RPMI7951 (cell line): ENCODE measurements at regions not wholly inside any gene's neighbourhood (a gene's known extent, or its start where the extent isn't known, plus 50 kb on each side); places are given as distances from the start of the nearest gene placed in this dataset.

Experiments
- DNase-seq: peaks from one replicate; pipeline ENCODE4 v3.0.0-alpha.2; 2012; ENCODE audit warnings: low read depth

DNA sequence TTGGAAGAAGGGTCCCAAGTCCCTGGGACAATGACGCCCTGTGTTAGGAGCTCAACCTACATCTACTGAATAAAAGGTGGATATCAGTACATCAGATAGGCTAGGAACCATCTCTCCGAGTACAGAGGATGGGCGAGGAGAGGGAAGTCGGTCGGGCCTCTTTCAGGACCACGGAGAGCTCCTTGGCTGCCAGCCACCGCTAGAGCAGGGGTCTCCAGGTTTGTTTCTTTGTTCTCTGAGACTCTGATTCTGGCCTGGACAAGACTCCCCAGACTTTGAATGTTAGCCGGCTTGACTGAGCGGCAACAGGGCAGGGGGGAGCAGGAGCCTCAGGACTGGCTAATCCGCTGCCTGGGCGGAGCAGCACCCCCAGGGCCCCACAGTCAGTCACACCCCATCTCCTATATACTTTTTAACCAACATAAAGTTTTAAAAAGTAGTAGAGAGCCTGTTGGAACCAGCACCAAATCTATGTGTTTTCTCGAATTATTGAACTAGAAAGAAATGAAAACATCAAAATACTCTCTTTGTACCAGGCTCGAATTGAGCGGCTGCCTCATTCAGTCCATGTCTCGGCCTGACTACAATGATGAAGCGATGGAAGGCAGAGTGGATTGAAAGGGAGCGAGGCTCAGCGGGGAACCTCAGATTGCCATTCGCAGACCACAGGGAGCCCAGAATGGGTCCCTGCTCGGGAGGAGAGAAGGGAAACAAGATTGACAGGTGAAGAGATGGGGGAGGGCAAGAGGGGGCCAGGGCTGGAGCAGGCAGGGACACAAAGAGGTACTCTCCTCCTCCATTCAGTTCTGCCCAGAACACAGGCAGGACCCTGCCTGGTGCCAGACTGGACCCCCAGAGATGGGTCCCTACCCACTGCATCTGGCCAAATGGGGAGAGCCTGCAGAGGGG lies 131.6 kb downstream of the TPRA1 start:
- peak; percentile 26 for DNase-seq

DNA sequence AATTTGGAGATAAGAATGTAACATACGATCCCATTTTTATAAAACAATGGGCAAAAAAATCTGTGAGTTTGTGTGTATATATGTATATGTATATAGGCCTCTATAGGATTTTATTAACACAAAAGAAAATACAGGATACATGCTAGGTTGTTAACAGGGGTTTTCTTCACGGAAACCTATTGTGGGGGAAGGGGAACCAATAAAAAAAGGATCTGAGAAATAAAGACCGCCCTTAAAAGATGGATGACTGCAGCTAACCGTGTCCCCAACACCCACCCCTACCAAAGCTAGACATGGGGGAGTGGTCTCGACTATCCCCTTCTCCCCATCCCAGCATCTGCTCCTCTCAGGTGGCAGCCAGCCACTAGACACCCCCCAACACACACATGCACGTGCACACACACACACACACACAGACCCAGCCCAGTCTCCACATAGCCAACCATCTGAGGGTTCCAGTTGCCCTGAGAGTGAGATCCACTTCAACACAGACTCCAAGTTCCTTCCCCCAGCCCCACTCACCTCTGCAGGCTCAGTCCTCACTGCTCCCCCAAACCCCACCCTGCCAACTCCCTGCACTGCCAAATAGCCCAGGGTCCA lies 132.9 kb downstream of the TPRA1 start:
- no peak for DNase-seq

DNA sequence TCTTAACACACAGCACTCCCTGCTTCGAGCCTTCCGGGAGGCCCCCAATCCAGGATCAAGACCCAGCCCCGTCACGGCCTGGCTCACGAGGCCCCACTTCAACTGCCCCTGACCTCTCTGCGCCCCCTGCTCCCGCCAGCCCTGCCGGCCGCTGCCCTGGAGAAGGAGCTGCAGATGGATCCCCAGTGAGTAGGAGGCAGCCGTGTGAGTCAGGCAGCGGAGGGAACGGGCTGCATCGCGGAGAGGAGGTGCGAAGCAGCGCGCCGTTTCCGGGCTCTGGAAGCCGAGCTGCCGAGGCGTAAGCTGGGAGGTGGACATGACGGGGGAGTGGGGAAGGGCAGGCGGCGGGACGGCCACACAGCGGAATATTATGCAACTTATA lies 133.4 kb downstream of the TPRA1 start:
- DNase-seq = peak; percentile 74

GRCh38 chr3:127456471-127457093 lies 134.0 kb downstream of the TPRA1 start:
- DNase-seq = peak; percentile 83

DNA sequence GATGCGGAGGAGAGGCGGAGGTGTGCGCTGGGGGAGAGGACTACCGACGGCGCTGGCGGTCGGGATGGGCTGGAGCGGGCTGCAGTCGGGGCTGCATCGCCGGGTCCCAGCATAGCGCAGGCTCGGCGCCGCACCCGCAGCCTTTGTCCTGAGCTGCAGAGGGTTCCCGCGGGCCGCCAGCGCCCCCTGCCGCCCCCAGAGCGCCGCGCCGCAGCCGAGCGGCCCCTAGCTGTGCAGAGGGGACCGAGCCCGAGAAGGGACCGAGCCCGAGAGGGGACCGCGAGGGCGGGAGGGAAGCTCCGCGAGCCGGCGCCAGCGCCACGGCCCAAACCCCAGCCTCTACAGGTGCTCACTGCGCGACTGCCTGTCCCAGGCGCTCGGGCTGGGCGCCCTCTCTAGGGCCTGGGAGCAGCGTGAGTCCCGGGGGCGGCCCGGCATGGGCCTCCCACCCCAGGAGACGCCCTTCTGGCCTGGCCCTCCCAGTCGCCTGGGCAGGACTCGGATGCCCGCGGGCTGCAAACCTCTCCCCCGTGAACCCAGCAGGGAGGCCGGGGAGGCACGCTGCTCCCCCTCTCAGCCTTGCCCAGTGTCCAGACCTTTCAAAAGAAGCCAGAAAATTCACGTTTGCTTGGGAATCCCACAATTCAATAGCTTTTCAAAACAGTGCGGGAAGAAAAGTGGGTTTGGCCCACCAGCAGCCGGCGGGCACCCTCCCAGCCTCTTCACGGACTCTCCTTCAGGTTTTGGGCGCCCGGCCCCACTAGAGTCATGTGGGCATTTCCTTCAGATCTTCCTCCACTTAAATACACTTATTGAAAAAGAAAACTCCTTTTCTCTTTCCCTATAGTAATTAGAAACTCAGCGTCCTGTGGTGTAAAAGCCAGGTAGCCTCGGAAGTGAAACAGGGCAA lies 134.7 kb downstream of the TPRA1 start:
- peak; percentile 59 for DNase-seq

GRCh38 chr3:127454968-127455367 lies 135.6 kb downstream of the TPRA1 start:
- no peak for DNase-seq

GRCh38 chr3:127454051-127454450 lies 136.5 kb downstream of the TPRA1 start:
- DNase-seq = no peak

GRCh38 chr3:127452321-127452821 lies 138.2 kb downstream of the TPRA1 start:
- DNase-seq = peak; percentile 12

GRCh38 chr3:127451321-127451720 lies 139.2 kb downstream of the TPRA1 start:
- DNase-seq = no peak

DNA sequence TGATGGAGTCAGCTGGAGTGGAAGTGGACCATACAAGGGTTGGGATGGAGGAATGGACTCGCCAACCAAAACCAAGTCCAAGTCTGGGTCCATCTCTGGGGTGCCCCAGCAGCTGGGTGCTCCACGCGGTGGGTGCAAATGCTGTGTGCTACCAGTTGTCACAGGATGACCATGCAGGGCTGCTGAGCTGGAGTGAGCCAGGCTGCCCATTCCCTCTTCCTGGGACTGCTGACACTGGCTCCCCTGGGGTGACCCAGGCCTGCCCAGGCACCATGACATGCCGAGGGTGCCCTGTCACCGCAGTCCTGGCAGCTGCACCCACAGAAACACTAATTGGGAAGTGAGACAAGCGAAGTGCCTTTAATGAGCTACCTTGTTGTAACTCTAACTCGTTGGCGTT lies 140.2 kb downstream of the TPRA1 start:
- DNase-seq = no peak

DNA sequence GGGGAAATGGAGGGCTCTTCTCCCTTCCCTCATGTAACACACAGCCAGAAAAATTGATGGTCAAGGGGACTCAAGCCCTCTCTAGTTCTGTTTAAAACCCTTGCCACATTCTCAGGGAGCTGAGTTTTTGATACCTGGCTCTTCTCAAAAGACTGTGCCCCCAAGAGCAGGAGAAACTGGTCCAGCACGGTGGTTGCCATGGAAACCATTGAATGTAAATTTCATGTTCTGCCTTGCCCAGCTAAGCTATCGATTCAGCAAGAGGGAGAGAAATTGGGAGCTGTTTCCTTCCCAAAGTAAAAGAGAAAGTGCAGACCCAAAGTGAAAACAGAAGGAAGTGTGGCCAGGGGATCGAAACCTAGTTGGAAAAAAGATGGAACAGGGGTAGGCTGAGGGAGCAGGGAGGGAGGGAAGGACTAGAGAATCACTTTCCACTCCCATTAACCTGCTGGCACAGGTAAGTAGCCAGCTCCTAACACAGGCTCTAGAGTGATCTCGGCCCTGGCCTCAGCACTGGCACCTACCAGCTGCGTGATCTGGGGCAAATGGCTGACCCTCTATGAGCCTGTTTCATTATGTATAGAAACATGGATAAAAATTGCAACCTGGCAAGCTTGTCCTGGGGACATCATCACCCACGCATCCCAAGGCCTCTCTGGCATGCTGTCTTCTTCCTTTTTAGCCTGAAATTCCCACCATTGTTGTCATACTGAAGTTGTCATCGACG lies 140.9 kb downstream of the TPRA1 start:
- DNase-seq = no peak

- DNase-seq = no peak
Measured at GRCh38 chr3:127448671-127449070, 141.9 kb downstream of the TPRA1 start.

- peak; percentile 23 for DNase-seq
Measured at GRCh38 chr3:127448161-127448561, 142.4 kb downstream of the TPRA1 start.

DNA sequence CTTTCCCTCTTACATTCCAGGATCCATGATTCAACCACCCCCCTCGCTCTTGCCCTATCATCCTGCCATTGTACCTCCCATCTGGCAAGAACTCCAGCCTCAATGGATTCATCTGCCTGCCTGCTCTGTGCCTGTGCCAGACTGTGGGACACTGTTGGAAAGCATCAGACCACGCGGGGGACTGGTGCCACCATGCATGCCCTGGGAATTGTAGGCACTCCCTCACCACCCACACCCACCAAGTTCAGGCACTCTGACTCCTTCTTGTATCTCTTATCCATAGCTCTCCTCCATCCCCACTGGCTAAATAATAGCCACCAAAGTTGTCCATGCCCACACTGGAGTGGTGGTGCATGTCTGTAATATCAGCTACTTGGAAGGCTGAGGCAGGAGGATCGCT lies 143.8 kb downstream of the TPRA1 start:
- DNase-seq = no peak

DNA sequence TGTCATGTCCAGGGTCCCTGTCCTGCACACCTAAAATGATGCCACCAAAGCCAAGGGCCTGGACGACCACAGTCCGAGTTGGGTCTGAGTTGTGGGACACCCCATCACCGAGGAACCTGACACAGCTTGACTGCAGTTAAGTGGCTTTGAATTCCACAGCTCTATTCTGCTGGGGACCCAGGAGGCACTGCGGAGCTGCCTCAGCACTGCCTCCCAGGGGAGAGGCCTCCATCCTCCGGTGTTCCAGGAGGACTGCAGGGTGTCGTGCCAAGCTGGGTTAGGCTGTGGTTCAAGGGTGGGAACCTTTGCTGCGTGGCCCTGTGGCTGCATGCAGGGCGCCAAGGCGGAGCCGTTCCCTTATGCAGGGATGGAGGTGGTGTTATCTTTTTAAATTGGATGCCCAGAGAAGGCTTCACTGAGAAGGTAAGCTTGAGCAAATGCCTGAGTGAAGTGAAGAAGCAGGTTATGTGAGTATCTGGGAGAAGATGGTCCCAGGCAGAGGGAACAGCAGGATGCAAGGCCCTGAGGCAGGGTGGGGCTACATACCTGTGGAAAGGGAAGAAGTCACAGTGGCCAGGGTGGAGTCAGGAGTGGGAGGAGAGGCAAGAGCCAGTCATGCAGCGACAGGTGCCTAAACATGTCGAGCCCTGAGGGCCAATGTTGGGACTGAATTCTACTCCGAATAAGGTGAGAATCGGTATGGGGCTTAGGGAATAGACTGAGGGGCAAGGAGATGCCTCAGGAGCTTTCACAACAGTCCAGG lies 144.8 kb downstream of the TPRA1 start:
- DNase-seq = no peak

GRCh38 chr3:127444761-127445160 lies 145.8 kb downstream of the TPRA1 start:
- no peak for DNase-seq

GRCh38 chr3:127443581-127444375 lies 146.8 kb downstream of the TPRA1 start:
- no peak for DNase-seq

GRCh38 chr3:127442506-127442905 lies 148.0 kb downstream of the TPRA1 start:
- DNase-seq = no peak

DNA sequence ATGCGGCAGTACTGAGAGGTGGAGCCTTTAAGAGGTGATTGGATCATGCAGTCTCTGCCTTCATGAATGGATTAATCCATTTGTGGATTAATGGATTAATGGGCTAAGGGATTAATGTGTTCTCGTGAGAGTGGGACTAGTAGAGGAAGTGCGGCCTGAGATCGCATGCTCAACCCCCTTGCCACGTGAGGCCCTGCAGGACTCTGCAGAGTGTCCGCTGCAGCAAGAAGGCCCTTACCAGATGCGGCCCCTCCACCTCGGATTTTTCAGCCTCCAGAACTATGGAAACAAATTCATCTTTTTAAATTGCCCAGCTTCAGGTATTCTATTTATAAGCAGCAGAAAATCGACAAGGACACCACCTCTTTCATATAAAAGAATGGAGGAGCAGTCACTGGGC lies 148.8 kb downstream of the TPRA1 start:
- DNase-seq = no peak
